Psoas muscle (tissue), 7 donors: ENCODE measurements at regions not wholly inside any gene's neighbourhood (a gene's known extent, or its start where the extent isn't known, plus 50 kb on each side); places are given as distances from the start of the nearest gene placed in this dataset.
A peak's percentile ranks its signal among the peaks of the same experiment; 100 is the strongest.

Source experiments
- ATAC-seq, 4 donors: fragments of 200-7000 bp; cut with Tn5 transposase; one replicate each; pipeline ENCODE4 v1.9.1; 2020; ENCODE audit warnings: moderate library complexity in 3 of 4, mild to moderate bottlenecking in 2 of 4
- DNase-seq, 2 donors: peaks; one replicate each; pipeline ENCODE4 v3.0.0-alpha.2; 2020
- H3K27ac ChIP-seq: fragments of 200-600 bp; one replicate; pipeline ENCODE4 v1.8.0; 2022
- H3K27me3 ChIP-seq, 3 donors: fragments of 200-600 bp in 1 of 3; one replicate each; pipeline versions ENCODE4 v1.6.1 to v1.8.0; 2013 to 2022; ENCODE audit warnings: low read length in 2 of 3, mild to moderate bottlenecking in 2 of 3, moderate library complexity in 1 of 3; ENCODE audit not compliant: insufficient read depth in 3 of 3
- H3K36me3 ChIP-seq, 2 donors: fragments of 200-600 bp in 1 of 2; one replicate each; pipeline versions ENCODE4 v1.6.1 to v1.8.0; 2013 to 2022; ENCODE audit warnings: low read depth in 1 of 2, mild to moderate bottlenecking in 1 of 2, moderate library complexity in 1 of 2; ENCODE audit not compliant: insufficient read depth in 1 of 2
- H3K4me1 ChIP-seq: fragments of 200-600 bp; one replicate; pipeline ENCODE4 v1.8.0; 2022
- H3K4me3 ChIP-seq: fragments of 200-600 bp; one replicate; pipeline ENCODE4 v1.8.0; 2022; ENCODE audit warnings: mild to moderate bottlenecking
- H3K9me3 ChIP-seq: fragments of 200-600 bp; one replicate; pipeline ENCODE4 v1.8.0; 2022
- CTCF ChIP-seq: fragments of 200-600 bp; IDR thresholded peaks from one replicate; pipeline ENCODE4 v1.8.0; 2022; ENCODE audit warnings: antibody characterized with exemption
- WGBS, 3 donors: extraction: QIAGEN DNeasy Blood & Tissue Kit; methylation state at CpG; one replicate each; pipeline versions ENCODE4 v1.1.6 to v1.1.7; 2013; 5-methylcytosine and 5-hydroxymethylcytosine counted together
- intact Hi-C, 2 donors: fragments of 100-400 bp; cut with DNase I; formaldehyde crosslinking; loops; one replicate each; pipeline versions ENCODE4 v1.11.0 to v1.14.2; 2022
- donor health status: healthy with polysubstance abuse.
- donor health status: DM: no; HTN: no; CAD: no; lungs with moderate emphysema.
- donor health status: Bipolar disorder and iron deficiency.
- donor health status: healthy.
- donor health status: DM: yes; HTN: yes; CAD: no.
- donor health status: DM: no; HTN: no; CAD: no.
- donor health status: DM: yes; HTN: yes; CAD: no.

GRCh38 chr5:89956838-89957237, 452.7 kb downstream of the CETN3 start:
- no peak for ATAC-seq

GRCh38 chr5:89954916-89955315, 454.6 kb downstream of the CETN3 start:
- H3K36me3 ChIP-seq: no peaks in the 10 kb centered on the region
- intact Hi-C loops: no loop called here
- peaks cover 6% of the 10 kb centered on the region for H3K4me1 ChIP-seq
- TF ChIP-seq CTCF: no peak
- no peak overlapping the region for H3K27ac ChIP-seq
- DNase-seq: no peak
- H3K9me3 ChIP-seq: no peaks in the 10 kb centered on the region
- ATAC-seq: peak in 1 of 4 donors; percentile 34
- 54 to 65% (median 56%) methylated on average over 4 of the region's 4 CpGs for WGBS, 3 donors
- H3K27me3 ChIP-seq: no peaks in the 10 kb centered on the region
- no peak overlapping the region for H3K4me3 ChIP-seq

More at GRCh38 chr5:89956838-89957237, 452.7 kb downstream of the CETN3 start:
- Histone ChIP-seq H3K4me3 (no peak overlapping the region), H3K9me3 (no peaks in the 10 kb centered on the region), H3K27me3 (no peaks in the 10 kb centered on the region), H3K4me1 (no peaks in the 10 kb centered on the region), H3K36me3 (no peaks in the 10 kb centered on the region), H3K27ac (no peak overlapping the region)
- no peak for TF ChIP-seq CTCF
- 70 to 92% (median 76%) methylated on average over 1 of the region's 1 CpG for WGBS, 3 donors
- no peak for DNase-seq
- intact Hi-C loops: no loop called here

- 87 to 92% (median 92%) methylated on average over 2 of the region's 2 CpGs for WGBS, 3 donors
- no peak for ATAC-seq
Observed at GRCh38 chr5:89951876-89952275, 457.7 kb downstream of the CETN3 start.

GRCh38 chr5:89950234-89950633, 459.3 kb downstream of the CETN3 start:
- DNase-seq: no peak
- peak in 2 of 4 donors; percentile 58 to 61 for ATAC-seq

More at GRCh38 chr5:89951876-89952275, 457.7 kb downstream of the CETN3 start:
- Histone ChIP-seq H3K4me3 (no peak overlapping the region), H3K4me1 (peaks cover 7% of the 10 kb centered on the region), H3K27me3 (no peaks in the 10 kb centered on the region), H3K9me3 (no peaks in the 10 kb centered on the region), H3K27ac (no peak overlapping the region), H3K36me3 (no peaks in the 10 kb centered on the region)
- intact Hi-C loops: no loop called here
- DNase-seq: no peak
- no peak for TF ChIP-seq CTCF

More at GRCh38 chr5:89950234-89950633, 459.3 kb downstream of the CETN3 start:
- no peak for TF ChIP-seq CTCF
- Histone ChIP-seq H3K27me3 (no peaks in the 10 kb centered on the region), H3K4me1 (peaks cover 7% of the 10 kb centered on the region), H3K9me3 (no peaks in the 10 kb centered on the region), H3K27ac (no peak overlapping the region), H3K4me3 (no peak overlapping the region), H3K36me3 (no peaks in the 10 kb centered on the region)
- WGBS, 3 donors: 23 to 50% (median 30%) methylated on average over 1 of the region's 1 CpG
- intact Hi-C loops: no loop called here
